ENCODE measurements at regions not wholly inside any gene's neighbourhood (a gene's known extent, or its start where the extent isn't known, plus 50 kb on each side); places are given as distances from the start of the nearest gene placed in this dataset.
"Not testable (repeated sequence)": the region's sequence is repeated elsewhere in the genome, so short reads cannot be mapped to it uniquely, and the experiment has no call there.

- Histone ChIP-seq H3K4me3 (replicated peaks in 1 of 3; ENCODE audit: insufficient read depth in 1 of 3, low read depth in 1 of 3, low read length in 3 of 3) (no peak overlapping the region), H3K9me3 (replicated peaks; ENCODE audit: control insufficient read depth, insufficient read depth, low read length) (no peaks in the 10 kb centered on the region), H3K27ac (ENCODE audit: insufficient read depth, low read depth, low read length) (no peak overlapping the region), H3K27me3 (ENCODE audit: control insufficient read depth in 2 of 2, insufficient read depth in 2 of 2, low read length in 2 of 2) (no peaks in the 10 kb centered on the region), H4K20me1 (replicated peaks; ENCODE audit: control insufficient read depth, extremely low read depth, insufficient read depth, low read length) (no peaks in the 10 kb centered on the region), H3K9me1 (replicated peaks; ENCODE audit: control insufficient read depth, extremely low read depth, insufficient read depth, low read length) (no peaks in the 10 kb centered on the region), H3K79me2 (ENCODE audit: control insufficient read depth, insufficient read depth, low read length) (no peaks in the 10 kb centered on the region), H3K36me3 (ENCODE audit: control insufficient read depth in 2 of 2, extremely low read depth in 1 of 2, insufficient read depth in 2 of 2, low read length in 2 of 2) (no peaks in the 10 kb centered on the region), H3K4me2 (ENCODE audit: insufficient read depth, low read length) (no peak overlapping the region), H2AFZ (ENCODE audit: low read depth, low read length) (no peak overlapping the region), H3K4me1 (ENCODE audit: control insufficient read depth, extremely low read depth, insufficient read depth, low read length) (no peaks in the 10 kb centered on the region), H3K9ac (replicated peaks; ENCODE audit: extremely low read depth, insufficient read depth, low read length) (no peak overlapping the region)
- CTCF ChIA-PET = no interaction called here
- POLR2A ChIA-PET = no interaction called here
- dilution Hi-C loops (cut with MboI; ENCODE audit: extremely low pct_ligation_motif_present, low sequenced_read_pairs) (no loop called here), intact Hi-C loops (cut with micrococcal nuclease) (no loop called here)
- TF ChIP-seq JUN (IDR thresholded peaks at IDR 0.05; ENCODE audit: borderline replicate concordance, insufficient read depth, insufficient read length, low read depth) = no peak
- TF ChIP-seq FOS (IDR thresholded peaks at IDR 0.05; ENCODE audit: borderline replicate concordance, insufficient read depth, low read length) = no peak
- no peak for TF ChIP-seq MAX (IDR thresholded peaks at IDR 0.05; ENCODE audit: insufficient read depth, insufficient read length)
- no peak for TF ChIP-seq EZH2 (IDR thresholded peaks at IDR 0.05; ENCODE audit: borderline replicate concordance, low read depth, low read length, severe bottlenecking)
- TF ChIP-seq POLR2AphosphoS5 (IDR thresholded peaks at IDR 0.05; ENCODE audit: insufficient read depth, low read depth, low read length) = no peak
- TF ChIP-seq GATA2 (IDR thresholded peaks at IDR 0.05; ENCODE audit: insufficient read depth, insufficient read length, low read depth, low read length) = no peak
- no peak for TF ChIP-seq CTCF (IDR thresholded peaks at IDR 0.05; ENCODE audit: extremely low read depth in 1 of 2, insufficient read depth in 1 of 2, low read depth in 1 of 2, low read length in 2 of 2)
- no peak for TF ChIP-seq MYC (IDR thresholded peaks at IDR 0.05; ENCODE audit: low read depth, low read length)
- no peak for TF ChIP-seq POLR2A (IDR thresholded peaks at IDR 0.05; ENCODE audit: low read depth, low read length)
- BruUV-seq (replicated peaks) = no TSS peak
- FAIRE-seq = no peak
- DNase-seq (ENCODE audit: low read depth, low spot score) = no peak
Observed at GRCh38 chr6:170056278-170056711, 234.6 kb downstream of the DLL1 start.

- H3K4me1 ChIP-seq (ENCODE audit: control insufficient read depth, extremely low read depth, insufficient read depth, low read length); H3K9me3 ChIP-seq (replicated peaks; ENCODE audit: control insufficient read depth, insufficient read depth, low read length); DNase-seq (ENCODE audit: low read depth, low spot score); intact Hi-C loops (cut with micrococcal nuclease); H3K4me2 ChIP-seq (ENCODE audit: insufficient read depth, low read length); H4K20me1 ChIP-seq (replicated peaks; ENCODE audit: control insufficient read depth, extremely low read depth, insufficient read depth, low read length); FAIRE-seq; H3K9ac ChIP-seq (replicated peaks; ENCODE audit: extremely low read depth, insufficient read depth, low read length); CTCF ChIA-PET; H3K27ac ChIP-seq (ENCODE audit: insufficient read depth, low read depth, low read length); H2AFZ ChIP-seq (ENCODE audit: low read depth, low read length); H3K79me2 ChIP-seq (ENCODE audit: control insufficient read depth, insufficient read depth, low read length); H3K9me1 ChIP-seq (replicated peaks; ENCODE audit: control insufficient read depth, extremely low read depth, insufficient read depth, low read length); H3K4me3 ChIP-seq (replicated peaks in 1 of 3; ENCODE audit: insufficient read depth in 1 of 3, low read depth in 1 of 3, low read length in 3 of 3); H3K36me3 ChIP-seq (ENCODE audit: control insufficient read depth in 2 of 2, extremely low read depth in 1 of 2, insufficient read depth in 2 of 2, low read length in 2 of 2); H3K27me3 ChIP-seq (ENCODE audit: control insufficient read depth in 2 of 2, insufficient read depth in 2 of 2, low read length in 2 of 2); POLR2A ChIA-PET; dilution Hi-C loops (cut with MboI; ENCODE audit: extremely low pct_ligation_motif_present, low sequenced_read_pairs); BruUV-seq (replicated peaks): not testable (repeated sequence)
Observed at GRCh38 chr6:170055797-170056196, 235.1 kb downstream of the DLL1 start.
